Activated CD4-positive, alpha-beta T cell treated with anti-CD3 and anti-CD28 coated beads, Interleukin-2, amount 10 ng/mL, durations not matched to agents 7 days and 5 days (primary cell): ENCODE measurements at regions not wholly inside any gene's neighbourhood (a gene's known extent, or its start where the extent isn't known, plus 50 kb on each side); places are given as distances from the start of the nearest gene placed in this dataset.
"Not testable (repeated sequence)": the region's sequence is repeated elsewhere in the genome, so short reads cannot be mapped to it uniquely, and the experiment has no call there.

Experiments
- CTCF ChIA-PET: fragments of 350-600 bp; sonication (Branson Sonifier 250); formaldehyde crosslinking; loops from one replicate; lab custom pipeline; 2021; ENCODE audit warnings: antibody characterized with exemption; lab: Charles Lee
- POLR2A ChIA-PET: fragments of 350-600 bp; sonication (Branson Sonifier 250); formaldehyde crosslinking; loops from one replicate; lab custom pipeline; 2021; ENCODE audit warnings: antibody characterized with exemption; lab: Charles Lee
- DNase-seq: peaks from one replicate; pipeline ENCODE4 v3.0.0-alpha.2; 2020
- H3K27ac Mint-ChIP-seq: one replicate; pipeline ENCODE4 v1.8.0; 2021; ENCODE audit warnings: mild to moderate bottlenecking, moderate library complexity, mixed read lengths
- H3K27me3 Mint-ChIP-seq: one replicate; pipeline ENCODE4 v1.8.0; 2021; ENCODE audit warnings: mixed read lengths
- H3K36me3 Mint-ChIP-seq: one replicate; pipeline ENCODE4 v1.8.0; 2021; ENCODE audit warnings: low read depth, mixed read lengths
- H3K4me1 Mint-ChIP-seq: one replicate; pipeline ENCODE4 v1.8.0; 2021; ENCODE audit warnings: mixed read lengths
- H3K4me3 Mint-ChIP-seq: one replicate; pipeline ENCODE4 v1.8.0; 2021; ENCODE audit warnings: mild to moderate bottlenecking, moderate library complexity, mixed read lengths
- H3K9me3 Mint-ChIP-seq: one replicate; pipeline ENCODE4 v1.8.0; 2021; ENCODE audit warnings: mixed read lengths

DNA sequence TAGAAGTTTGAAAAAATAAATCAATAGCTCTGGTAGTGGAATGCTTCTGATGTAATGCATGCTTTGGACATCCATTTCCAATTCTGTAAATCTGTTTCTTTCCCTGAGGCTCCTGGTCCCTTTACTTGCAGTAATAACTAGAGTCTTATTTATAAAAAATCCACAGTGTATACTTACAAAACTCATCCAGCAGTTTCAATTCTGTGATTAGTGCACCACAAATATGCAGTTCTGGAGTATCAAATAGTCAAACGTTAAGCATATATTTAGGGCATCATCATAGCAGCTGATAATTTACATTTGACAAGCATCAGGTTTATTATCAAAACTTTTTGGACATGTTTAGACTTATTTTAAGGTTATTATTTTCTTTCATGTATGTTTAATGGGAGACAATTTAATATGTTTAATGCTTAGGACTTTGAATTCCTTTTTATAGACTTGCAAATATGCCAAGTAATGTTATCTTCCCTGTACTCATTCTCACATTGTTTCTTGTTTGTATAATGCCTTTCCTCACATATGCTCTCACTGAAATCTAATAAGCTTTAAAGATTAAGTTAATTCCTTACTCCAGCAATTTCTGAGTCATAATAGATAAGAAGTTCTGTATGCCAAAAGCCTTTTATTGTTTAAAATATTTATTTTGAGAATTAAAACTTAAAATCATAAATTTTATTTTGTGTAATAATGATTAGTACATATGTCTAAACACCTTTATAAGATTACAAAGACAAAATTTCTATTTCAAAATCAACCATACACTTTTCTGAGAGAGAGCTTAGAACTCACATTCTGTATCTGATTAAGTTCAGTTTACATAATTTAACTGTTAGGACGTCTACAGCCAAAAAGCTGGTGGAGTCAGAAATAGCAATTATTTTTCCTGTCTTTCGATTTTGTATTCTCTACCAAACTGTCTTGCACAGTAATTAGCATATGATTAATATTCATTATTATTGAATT lies 341.5 kb upstream of the TMEFF2 start:
- H3K27me3 Mint-ChIP-seq: no peaks in the 10 kb centered on the region
- no peak for DNase-seq
- no peak overlapping the region for H3K27ac Mint-ChIP-seq
- CTCF ChIA-PET: no interaction called here
- H3K36me3 Mint-ChIP-seq: no peaks in the 10 kb centered on the region
- H3K9me3 Mint-ChIP-seq: no peaks in the 10 kb centered on the region
- POLR2A ChIA-PET: no interaction called here
- H3K4me1 Mint-ChIP-seq: no peaks in the 10 kb centered on the region
- no peak overlapping the region for H3K4me3 Mint-ChIP-seq

DNA sequence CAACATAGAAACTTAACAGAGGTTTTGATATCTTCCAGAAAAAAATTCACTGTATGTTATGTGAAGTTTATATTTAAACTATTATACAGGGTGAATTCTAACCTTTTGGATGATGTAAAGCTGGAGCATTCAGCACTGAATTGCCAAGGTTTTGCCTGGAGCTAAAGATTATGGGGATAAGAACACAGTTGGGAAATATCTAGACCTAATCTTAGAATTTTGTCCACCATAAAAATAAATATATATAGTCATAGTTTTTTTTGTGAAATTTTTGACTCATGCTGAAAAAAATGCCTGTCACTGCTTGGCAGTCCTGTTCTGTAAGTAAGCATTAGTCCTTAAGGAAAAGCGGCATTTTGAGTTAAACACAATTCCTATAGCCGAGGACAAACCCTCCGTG lies 339.3 kb upstream of the TMEFF2 start:
- no peak overlapping the region for H3K27ac Mint-ChIP-seq

DNA sequence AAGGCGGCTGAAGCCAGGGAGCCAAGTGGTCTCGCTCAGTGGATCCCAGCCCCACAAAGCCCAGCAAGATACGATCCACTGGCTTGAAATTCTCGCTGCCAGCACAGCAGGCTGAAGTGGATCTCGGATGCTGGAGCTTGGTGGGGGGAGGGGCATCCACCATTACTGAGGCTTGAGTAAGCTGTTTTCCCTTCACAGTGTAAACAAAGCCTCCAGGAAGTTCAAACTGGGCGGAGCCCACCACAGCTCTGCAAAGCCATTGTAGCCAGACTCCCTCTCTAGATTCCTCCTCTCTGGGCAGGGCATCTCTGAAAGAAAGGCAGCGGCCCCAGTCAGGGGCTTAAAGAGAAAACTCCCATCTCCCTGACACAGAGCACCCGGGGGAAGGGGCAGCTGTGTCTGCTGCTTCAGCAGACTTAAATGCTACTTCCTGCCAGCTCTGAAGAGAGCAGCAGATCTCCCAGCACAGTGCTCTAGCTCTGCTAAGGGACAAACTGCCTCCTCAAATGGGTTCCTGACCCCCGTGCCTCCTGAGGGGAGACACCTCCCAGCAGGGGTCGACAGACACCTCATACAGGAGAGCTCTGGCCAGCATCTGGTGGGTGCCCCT lies 330.0 kb upstream of the TMEFF2 start:
- H3K4me1 Mint-ChIP-seq, H3K9me3 Mint-ChIP-seq, POLR2A ChIA-PET, H3K4me3 Mint-ChIP-seq, CTCF ChIA-PET, H3K27ac Mint-ChIP-seq, H3K27me3 Mint-ChIP-seq, DNase-seq, H3K36me3 Mint-ChIP-seq: not testable (repeated sequence)

More for the DNA sequence above, 339.3 kb upstream of the TMEFF2 start:
- no peaks in the 10 kb centered on the region for H3K9me3 Mint-ChIP-seq
- no peaks in the 10 kb centered on the region for H3K27me3 Mint-ChIP-seq
- H3K36me3 Mint-ChIP-seq: no peaks in the 10 kb centered on the region
- H3K4me1 Mint-ChIP-seq: no peaks in the 10 kb centered on the region
- no peak overlapping the region for H3K4me3 Mint-ChIP-seq
- ChIA-PET CTCF (no interaction called here), POLR2A (no interaction called here)
- no peak for DNase-seq

- H3K27me3 Mint-ChIP-seq, CTCF ChIA-PET, H3K36me3 Mint-ChIP-seq, DNase-seq, H3K9me3 Mint-ChIP-seq, H3K4me3 Mint-ChIP-seq, H3K27ac Mint-ChIP-seq, H3K4me1 Mint-ChIP-seq, POLR2A ChIA-PET: not testable (repeated sequence)
Observed at GRCh38 chr2:192524214-192524613, 329.5 kb upstream of the TMEFF2 start.

DNA sequence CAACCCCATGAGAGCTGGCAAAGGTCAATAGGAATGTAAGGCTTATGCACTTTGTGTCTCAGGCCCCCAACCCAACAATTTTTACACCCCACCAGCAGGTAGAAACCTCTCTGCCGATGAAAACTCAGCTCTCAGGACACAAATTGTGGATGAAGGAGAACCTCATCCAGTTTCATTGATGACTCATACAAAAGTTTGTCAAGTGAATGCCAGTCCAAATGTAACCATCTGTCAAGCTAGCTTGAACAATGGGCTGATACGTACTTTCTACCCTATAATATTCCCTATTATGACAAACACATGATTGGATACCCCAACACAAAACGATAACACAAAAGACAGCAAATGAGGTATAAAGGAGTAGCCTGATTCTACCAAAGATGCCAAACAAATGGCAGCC lies 321.2 kb upstream of the TMEFF2 start:
- Mint-ChIP-seq H3K9me3 (no peaks in the 10 kb centered on the region), H3K36me3 (no peaks in the 10 kb centered on the region), H3K4me1 (no peaks in the 10 kb centered on the region), H3K27me3 (no peaks in the 10 kb centered on the region), H3K4me3 (no peak overlapping the region), H3K27ac (no peak overlapping the region)
- ChIA-PET POLR2A (no interaction called here), CTCF (no interaction called here)
- no peak for DNase-seq

DNA sequence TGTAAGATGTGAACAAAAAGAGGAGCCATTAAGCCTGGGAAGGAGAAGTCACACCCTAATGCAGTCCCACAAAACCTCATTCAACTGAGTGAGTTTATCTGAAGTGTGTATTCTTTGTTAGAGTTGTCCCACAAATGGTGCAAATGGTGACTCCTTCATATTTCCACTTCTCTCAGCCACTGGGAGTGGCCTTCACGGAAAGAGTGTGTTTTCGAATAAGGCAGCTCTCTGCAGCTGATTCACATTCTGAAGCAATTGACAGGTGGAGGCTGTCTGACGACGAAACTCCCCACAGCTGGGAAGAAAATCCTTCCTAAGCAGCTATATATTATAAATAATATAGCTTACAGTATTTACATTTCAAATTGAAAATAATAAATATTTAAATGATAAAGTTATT lies 318.8 kb upstream of the TMEFF2 start:
- CTCF ChIA-PET: no interaction called here
- H3K36me3 Mint-ChIP-seq: no peaks in the 10 kb centered on the region
- no peak overlapping the region for H3K4me3 Mint-ChIP-seq
- H3K9me3 Mint-ChIP-seq: no peaks in the 10 kb centered on the region
- H3K4me1 Mint-ChIP-seq: no peaks in the 10 kb centered on the region
- DNase-seq: no peak
- no peak overlapping the region for H3K27ac Mint-ChIP-seq
- POLR2A ChIA-PET: no interaction called here
- no peaks in the 10 kb centered on the region for H3K27me3 Mint-ChIP-seq

- H3K36me3 Mint-ChIP-seq, CTCF ChIA-PET, DNase-seq, H3K9me3 Mint-ChIP-seq, H3K27me3 Mint-ChIP-seq, H3K4me1 Mint-ChIP-seq, H3K4me3 Mint-ChIP-seq, POLR2A ChIA-PET, H3K27ac Mint-ChIP-seq: not testable (repeated sequence)
Observed at GRCh38 chr2:192507836-192508450, 313.2 kb upstream of the TMEFF2 start.

DNA sequence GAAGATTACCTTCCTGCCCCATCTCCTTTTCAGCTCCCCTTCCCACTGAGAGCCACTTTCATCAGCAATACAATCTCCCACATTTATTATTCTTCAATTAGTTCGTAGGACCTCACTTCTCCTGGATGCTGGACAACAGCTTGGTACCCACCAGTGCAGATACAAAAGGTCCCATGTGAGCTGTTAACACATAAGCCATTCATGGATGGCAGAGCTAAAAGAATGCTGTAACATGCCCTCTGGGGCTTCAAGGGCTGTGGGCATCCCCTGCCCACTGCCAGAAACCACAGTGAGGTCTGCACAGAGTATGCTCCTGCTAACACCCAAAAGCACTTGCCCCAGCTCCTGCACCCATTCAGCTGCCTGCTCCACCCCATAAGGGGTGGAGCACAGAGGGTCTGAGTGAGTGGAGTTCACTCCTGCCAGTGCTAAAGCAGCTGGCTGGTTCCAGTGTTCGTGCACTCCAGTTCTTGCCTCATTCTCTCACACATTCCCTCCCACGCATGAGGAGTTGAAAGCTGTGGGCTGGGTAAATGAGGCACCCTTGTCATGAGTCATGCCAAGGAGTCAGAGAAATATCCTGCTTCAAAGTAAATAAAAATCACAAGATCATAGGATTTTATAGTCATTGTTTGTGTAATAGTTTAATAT lies 305.9 kb upstream of the TMEFF2 start:
- ChIA-PET CTCF (interaction anchor here (0.8 kb wide), 1 partner anchor 19 kb away, joined by 4 read pairs; no protein-coding TSS in a partner anchor), POLR2A (no interaction called here)
- H3K4me1 Mint-ChIP-seq: no peaks in the 10 kb centered on the region
- H3K4me3 Mint-ChIP-seq: no peak overlapping the region
- no peaks in the 10 kb centered on the region for H3K9me3 Mint-ChIP-seq
- H3K36me3 Mint-ChIP-seq: no peaks in the 10 kb centered on the region
- H3K27ac Mint-ChIP-seq: no peak overlapping the region
- H3K27me3 Mint-ChIP-seq: no peaks in the 10 kb centered on the region
- no peak for DNase-seq

- no peaks in the 10 kb centered on the region for H3K36me3 Mint-ChIP-seq
- no peak for DNase-seq
- CTCF ChIA-PET: no interaction called here
- H3K9me3 Mint-ChIP-seq: no peaks in the 10 kb centered on the region
- POLR2A ChIA-PET: no interaction called here
- no peak overlapping the region for H3K27ac Mint-ChIP-seq
- no peaks in the 10 kb centered on the region for H3K4me1 Mint-ChIP-seq
- no peaks in the 10 kb centered on the region for H3K27me3 Mint-ChIP-seq
- no peak overlapping the region for H3K4me3 Mint-ChIP-seq
Observed at GRCh38 chr2:192499476-192499875, 304.7 kb upstream of the TMEFF2 start.

- CTCF ChIA-PET: no interaction called here
- no peaks in the 10 kb centered on the region for H3K36me3 Mint-ChIP-seq
- no peak overlapping the region for H3K4me3 Mint-ChIP-seq
- H3K4me1 Mint-ChIP-seq: no peaks in the 10 kb centered on the region
- H3K27me3 Mint-ChIP-seq: no peaks in the 10 kb centered on the region
- DNase-seq: no peak
- H3K27ac Mint-ChIP-seq: no peak overlapping the region
- POLR2A ChIA-PET: no interaction called here
- no peaks in the 10 kb centered on the region for H3K9me3 Mint-ChIP-seq
Observed at GRCh38 chr2:192498747-192499146, 304.0 kb upstream of the TMEFF2 start.

GRCh38 chr2:192488158-192488557 lies 293.4 kb upstream of the TMEFF2 start:
- H3K4me1 Mint-ChIP-seq, DNase-seq, H3K27me3 Mint-ChIP-seq, CTCF ChIA-PET, H3K9me3 Mint-ChIP-seq, H3K27ac Mint-ChIP-seq, POLR2A ChIA-PET, H3K36me3 Mint-ChIP-seq, H3K4me3 Mint-ChIP-seq: not testable (repeated sequence)

- Mint-ChIP-seq H3K27ac (no peak overlapping the region), H3K4me1 (no peaks in the 10 kb centered on the region), H3K36me3 (no peaks in the 10 kb centered on the region), H3K4me3 (no peak overlapping the region), H3K27me3 (no peaks in the 10 kb centered on the region), H3K9me3 (peaks cover 6% of the 10 kb centered on the region)
- CTCF ChIA-PET: no interaction called here
- DNase-seq: no peak
- POLR2A ChIA-PET: no interaction called here
Observed at GRCh38 chr2:192487636-192488035, 292.9 kb upstream of the TMEFF2 start.

- CTCF ChIA-PET: no interaction called here
- H3K4me1 Mint-ChIP-seq: no peaks in the 10 kb centered on the region
Observed at GRCh38 chr2:192484903-192485302, 290.2 kb upstream of the TMEFF2 start.

More at GRCh38 chr2:192484903-192485302, 290.2 kb upstream of the TMEFF2 start:
- no peak for DNase-seq
- no peaks in the 10 kb centered on the region for H3K27me3 Mint-ChIP-seq
- POLR2A ChIA-PET: no interaction called here
- H3K27ac Mint-ChIP-seq: no peak overlapping the region
- H3K4me3 Mint-ChIP-seq: no peak overlapping the region
- H3K9me3 Mint-ChIP-seq: peaks cover 4% of the 10 kb centered on the region
- no peaks in the 10 kb centered on the region for H3K36me3 Mint-ChIP-seq
